GM12891 (cell line): ENCODE measurements at regions not wholly inside any gene's neighbourhood (a gene's known extent, or its start where the extent isn't known, plus 50 kb on each side); places are given as distances from the start of the nearest gene placed in this dataset.

ENCODE experiments used
- PAX5 ChIP-seq: IDR thresholded peaks from 2 replicates; pipeline ENCODE4 v1.6.1; 2011; ENCODE audit warnings: low read length, moderate library complexity, mild to moderate bottlenecking; ENCODE audit not compliant: insufficient read depth, severe bottlenecking
- POLR2A ChIP-seq: IDR thresholded peaks from 2 replicates; pipeline ENCODE4 v1.6.1; 2011; ENCODE audit warnings: low read depth, low read length, control low read depth
- POLR2AphosphoS5 ChIP-seq: IDR thresholded peaks from 2 replicates; pipeline ENCODE4 v1.6.1; 2011; ENCODE audit warnings: low read depth, low read length, control low read depth
- POU2F2 ChIP-seq: IDR thresholded peaks from 2 replicates; pipeline ENCODE4 v1.6.1; 2011; ENCODE audit warnings: low read depth, mild to moderate bottlenecking, control low read depth, low read length, moderate library complexity
- SPI1 ChIP-seq: IDR thresholded peaks from 2 replicates; pipeline ENCODE4 v1.6.1; 2011; ENCODE audit warnings: low read depth, low read length, control low read depth
- TAF1 ChIP-seq: IDR thresholded peaks from 2 replicates; pipeline ENCODE4 v1.6.1; 2011; ENCODE audit warnings: low read depth, low read length, control low read depth

- no peak for TF ChIP-seq PAX5
- TF ChIP-seq POLR2A: no peak
- TF ChIP-seq TAF1: no peak
- TF ChIP-seq POLR2AphosphoS5: no peak
- no peak for TF ChIP-seq SPI1
- TF ChIP-seq POU2F2: no peak
Observed at GRCh38 chr5:175166026-175166425, 278.0 kb downstream of the DRD1 start.
